GM18858 (cell line): ENCODE measurements at regions not wholly inside any gene's neighbourhood (a gene's known extent, or its start where the extent isn't known, plus 50 kb on each side); places are given as distances from the start of the nearest gene placed in this dataset.

ENCODE experiments used
- ATAC-seq: cut with Tn5 transposase; IDR thresholded peaks from one replicate; pipeline ENCODE4 v1.9.1; 2021; ENCODE audit not compliant: unreplicated experiment

DNA sequence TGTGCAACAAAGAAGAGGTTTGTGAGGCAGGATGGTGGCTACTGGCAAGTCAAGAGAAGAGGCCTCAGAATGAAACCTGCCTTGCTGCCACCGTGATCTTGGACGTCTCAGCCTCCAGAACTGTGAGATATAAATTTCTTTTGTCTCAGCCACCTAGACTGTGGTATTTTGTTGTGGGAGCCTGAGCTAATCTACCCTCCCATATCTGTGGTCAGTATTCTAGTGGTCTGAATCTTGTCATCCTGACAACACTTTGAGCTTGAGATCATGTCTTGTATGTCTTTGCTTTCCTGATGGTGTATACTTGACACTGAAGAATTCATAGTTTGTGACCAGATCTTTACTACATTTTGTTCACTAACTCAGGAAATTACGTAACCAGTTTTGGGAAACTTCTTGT lies 240.6 kb upstream of the GOLIM4 start:
- no peak for ATAC-seq

DNA sequence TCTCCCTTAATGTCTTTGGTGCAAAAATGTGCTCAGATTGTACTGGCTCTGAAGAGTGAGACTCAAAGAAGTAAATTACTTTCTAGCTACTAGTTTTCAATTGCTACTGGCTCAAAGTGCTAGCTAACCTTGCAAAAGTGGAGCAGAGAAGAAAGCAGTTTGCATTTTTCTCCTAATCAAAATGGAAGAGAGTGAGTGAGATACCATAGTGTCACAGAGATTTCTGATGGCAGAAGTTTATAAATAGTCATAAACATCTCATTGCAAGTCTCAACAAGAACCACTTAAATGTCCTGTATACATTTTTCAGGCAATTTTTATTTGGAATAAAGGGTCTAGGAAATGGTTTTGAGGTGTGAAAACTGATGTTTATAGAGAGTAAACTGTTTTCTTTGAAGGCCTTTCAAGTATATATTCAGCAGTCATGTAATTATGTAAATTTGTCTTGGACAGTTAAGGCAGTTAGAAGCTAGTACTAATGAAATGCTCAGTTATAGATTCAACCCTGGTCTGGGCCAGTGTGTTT lies 237.7 kb upstream of the GOLIM4 start:
- no peak for ATAC-seq

DNA sequence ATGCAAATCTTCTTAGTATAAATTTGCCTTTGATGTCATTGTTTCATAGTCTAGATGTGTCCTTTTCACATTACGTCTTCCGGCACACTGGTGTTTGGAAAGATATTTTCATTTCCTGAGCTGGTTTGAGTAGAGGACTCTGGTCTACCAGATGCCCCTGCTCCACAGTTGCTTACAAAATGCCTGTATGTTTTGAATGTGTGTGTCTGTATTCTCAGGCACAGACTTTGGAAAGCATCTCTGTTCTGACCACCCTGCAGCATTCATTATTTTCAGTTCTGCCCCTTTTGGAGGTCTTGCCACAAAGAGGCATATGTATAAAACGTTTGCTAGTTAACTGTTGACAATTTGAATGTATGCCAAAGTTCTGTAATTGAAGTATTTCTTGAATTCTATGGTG lies 236.0 kb upstream of the GOLIM4 start:
- no peak for ATAC-seq

DNA sequence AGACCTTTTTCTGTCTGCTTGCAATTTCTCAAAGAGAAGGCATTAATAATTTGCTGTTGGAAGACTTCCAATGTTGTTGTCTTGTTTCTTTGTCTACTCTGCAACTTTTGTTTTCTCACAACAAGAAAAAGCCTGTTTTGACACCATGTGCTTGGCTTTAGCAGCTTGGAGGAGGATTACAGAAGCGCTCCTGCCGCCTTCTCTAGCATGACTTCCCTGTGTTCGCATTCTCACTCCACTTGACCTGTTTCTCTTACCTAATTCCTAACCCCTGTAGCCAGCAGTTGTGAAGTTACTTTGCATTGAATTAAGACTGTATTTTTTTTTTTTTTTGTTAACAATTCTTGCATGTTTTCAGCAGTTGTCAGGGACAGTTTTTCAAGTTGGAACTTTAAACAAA lies 235.3 kb upstream of the GOLIM4 start:
- no peak for ATAC-seq

DNA sequence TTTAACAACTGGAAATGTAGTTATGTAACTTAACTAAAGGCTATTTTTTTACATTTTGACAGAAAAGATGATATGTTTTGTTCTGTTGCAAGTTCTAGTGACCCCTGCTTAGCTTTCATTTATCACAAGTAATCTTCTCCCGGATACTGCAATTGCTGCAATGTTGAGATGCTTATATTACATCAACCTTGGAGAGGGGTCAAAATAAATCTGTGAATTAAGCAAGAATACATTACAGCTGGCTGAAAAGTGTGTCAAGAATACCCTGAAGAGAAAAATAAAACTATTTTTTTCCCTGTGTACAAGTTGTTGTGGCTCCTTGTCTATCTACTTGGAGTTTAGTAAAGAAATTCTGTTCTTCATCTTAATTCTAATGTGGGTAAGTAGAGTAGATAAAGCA lies 232.1 kb upstream of the GOLIM4 start:
- no peak for ATAC-seq

DNA sequence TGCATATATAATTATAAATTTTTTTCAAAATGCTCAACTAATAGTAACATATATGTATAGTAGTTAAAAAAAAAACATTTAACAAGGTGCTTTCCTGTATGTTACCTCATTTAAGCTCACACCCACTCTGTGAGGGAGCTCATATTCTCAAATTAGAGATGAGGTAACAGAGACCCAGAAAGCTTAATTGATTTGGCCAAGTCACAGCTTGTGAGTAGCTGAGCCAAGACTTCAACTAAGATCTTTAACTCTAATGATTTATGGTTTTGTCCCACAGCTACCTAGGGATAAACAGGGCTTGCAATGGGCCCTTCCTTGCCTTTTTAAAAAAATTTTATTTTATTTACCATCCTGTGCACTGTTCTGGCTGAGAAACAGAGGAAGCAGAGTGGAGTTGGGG lies 230.0 kb upstream of the GOLIM4 start:
- ATAC-seq: no peak

DNA sequence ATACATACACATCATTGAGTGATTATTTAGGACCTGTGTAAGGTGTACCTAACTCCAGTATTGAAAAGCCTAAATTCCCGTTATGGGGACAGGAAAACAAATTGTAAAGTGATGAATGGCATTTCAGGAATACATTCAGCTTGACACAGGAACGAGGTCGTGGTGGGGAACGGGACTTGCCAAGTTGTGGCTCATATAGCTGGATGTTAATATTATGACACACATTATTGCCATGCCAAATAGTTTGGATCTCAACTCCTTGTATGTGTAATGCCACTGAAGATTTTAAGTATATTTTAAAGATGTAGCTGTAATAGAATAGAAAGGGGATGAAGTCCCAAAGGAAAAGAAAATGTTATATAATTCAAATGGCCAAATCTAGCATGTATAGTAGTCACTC lies 227.2 kb upstream of the GOLIM4 start:
- ATAC-seq: no peak

DNA sequence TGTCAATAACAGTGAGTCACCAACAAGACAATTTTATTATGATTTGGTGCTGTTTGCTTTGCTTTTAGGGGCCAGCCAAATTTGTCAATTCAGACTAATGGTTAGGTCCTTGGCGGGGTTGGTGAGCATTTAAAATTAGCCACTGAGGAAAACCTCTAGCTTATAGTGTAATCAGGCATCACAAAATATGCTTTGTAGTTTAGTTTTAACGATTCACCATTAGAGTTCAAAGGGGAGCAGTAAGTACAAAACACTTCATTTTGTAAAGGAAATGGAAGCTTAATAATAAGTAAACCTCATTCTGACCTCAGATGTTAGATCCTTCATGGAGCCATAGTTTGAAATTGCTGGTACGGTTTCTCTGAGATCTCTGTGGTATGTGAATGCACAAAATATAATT lies 218.4 kb upstream of the GOLIM4 start:
- ATAC-seq: no peak

DNA sequence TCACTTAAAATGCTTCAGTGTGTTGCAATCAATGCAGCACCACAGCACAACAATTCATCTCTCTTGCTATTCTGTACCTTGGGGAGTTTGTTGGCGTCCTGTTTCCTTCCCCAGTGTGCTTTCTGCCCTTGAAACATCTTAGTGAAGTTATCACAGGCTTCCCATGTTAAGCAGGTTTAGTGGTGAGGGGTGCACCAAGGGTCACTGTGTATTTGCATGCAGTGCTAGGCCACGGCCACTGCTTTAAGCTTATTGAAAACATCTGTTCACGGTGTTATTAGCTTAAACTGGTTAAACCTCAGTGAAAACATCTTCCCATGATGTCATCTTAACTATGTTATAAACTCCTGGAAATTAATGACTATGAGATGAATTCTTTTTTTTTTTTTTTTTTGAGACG lies 217.3 kb upstream of the GOLIM4 start:
- ATAC-seq: no peak

DNA sequence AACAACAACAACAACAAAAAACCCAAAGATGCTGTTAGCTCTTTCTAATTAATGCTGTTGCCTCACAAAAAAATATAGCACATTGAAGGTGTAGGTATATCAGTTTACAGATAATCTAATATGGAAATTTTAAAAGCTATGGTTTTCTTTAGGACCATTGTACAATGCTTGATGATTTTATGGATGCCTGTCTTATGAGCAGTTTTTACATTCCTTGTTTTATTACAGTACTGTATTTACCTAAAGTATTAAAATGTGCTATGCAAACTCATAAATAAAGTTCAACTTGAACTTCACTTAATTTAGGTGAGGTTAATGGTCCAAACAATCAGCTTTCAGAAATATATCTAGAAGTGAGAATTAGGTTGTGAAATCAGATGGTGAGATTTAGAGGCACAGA lies 212.2 kb upstream of the GOLIM4 start:
- ATAC-seq: no peak

DNA sequence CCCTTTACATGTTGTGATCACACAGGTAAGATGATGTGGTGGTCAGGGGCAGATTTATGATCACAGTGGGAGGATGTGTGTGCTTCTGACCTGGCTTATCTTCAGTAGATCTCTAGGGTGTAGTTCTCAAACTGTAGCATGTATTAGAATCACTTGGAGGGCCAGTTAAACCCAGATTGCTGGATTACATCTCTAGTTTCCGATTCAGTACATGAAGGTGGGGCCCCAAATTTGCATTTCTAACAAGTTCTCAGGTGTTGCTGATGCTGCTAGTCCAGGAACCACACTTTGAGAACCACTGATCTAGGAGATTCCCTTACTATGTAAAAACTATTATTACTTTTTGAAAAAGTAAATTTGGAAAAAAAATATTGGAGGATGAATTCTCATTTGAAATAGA lies 199.3 kb upstream of the GOLIM4 start:
- no peak for ATAC-seq

DNA sequence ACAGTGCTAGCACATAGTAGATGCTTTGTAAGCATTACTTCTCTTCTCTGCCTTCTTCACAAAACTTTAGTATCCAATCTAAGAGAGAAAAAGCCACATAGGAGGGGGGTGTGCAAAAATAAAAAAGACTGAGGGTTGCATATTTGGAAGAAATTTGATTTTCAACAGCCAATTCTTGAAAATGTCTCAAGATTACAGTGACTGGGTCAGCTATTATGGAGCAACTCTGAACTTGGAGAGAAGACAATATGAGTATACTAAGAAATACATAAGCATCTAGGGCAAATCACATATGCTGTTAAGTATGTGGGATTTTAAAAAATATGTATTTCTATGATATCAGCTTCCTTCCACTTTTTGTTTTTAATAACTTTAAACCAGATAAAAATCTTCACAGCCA lies 196.6 kb upstream of the GOLIM4 start:
- ATAC-seq: no peak

DNA sequence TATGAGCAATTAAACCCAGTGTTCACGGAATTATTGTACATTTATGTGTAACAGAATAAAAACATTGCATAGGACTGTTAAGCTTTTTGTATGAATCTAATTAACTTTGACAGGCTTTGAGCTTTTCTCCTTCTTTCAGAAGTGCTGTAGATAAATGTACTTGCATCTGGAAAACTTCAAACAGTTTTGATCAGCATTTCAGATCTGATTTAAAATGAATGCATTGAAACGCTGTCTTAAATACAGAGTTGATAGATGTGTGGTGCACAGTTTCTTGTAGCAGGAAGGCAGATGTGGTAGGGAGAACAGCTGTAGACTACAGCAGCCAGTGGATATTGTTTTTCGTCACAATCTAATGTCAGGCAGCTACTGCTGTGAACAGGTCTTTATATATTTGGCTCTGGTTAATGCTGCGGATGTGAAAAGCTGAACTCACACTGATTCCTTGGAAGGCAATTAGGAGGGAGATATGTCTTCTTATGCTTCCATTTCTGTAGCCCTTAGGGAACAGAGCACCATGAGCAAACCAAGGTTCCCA lies 193.8 kb upstream of the GOLIM4 start:
- ATAC-seq: no peak

DNA sequence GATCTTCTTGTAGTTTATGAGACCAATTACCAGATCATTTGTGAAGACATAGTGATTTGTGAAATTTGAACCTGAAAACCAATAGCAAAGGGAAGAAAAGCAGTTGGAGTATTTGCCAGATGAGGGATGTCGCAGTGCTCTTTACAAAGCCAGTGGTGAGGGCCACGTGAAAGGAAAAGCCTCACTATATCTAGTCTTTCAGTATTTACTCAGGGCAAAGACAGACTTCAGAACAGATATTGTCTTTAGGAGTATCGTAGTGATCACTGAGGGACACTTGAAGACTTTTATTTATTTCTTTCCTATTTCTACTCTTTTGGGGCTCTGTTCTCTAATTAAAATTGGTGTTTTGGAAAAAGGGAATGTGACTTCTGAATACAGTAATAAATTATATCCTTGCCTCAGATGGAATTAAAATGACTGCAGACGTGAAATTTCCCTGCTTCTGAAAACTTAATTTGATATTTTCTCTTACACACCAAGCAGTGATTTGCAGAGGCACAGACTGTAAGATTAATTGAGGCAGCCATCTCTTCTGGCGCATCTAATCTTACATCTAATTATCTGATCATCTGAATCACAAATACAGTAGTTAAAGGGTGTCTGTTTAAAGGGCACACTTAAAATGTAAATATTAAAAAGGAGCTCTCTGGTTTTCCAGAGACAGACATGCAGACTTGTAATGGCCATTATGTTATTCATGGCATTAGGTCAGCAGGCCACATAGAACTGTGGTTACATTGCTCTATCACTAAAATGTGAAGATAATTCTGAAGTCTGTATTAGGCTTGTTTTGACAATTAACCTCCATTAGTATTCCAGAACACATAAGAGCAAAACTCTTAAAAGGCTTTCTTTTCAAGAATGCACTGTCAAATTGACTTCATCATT lies 193.0 kb upstream of the GOLIM4 start:
- no peak for ATAC-seq

DNA sequence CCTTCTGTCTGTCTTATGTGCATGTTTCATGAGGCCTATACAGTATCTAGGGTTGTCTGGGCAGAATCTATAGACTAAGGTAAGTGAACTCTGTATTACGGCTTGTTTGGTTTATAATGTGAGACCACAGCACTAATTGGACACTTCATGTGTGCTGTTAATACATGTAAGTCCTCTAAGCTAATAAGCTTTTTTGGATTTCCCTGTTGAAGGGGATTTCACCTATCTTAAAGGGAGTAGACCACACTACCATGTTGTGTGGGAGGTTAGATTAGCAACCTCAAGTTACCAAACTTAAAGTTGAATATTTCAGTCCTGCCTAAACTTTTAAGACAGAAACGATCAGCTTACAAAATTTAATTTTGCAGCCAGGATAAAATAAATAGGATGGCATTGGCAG lies 189.8 kb upstream of the GOLIM4 start:
- ATAC-seq: peak; percentile 56

DNA sequence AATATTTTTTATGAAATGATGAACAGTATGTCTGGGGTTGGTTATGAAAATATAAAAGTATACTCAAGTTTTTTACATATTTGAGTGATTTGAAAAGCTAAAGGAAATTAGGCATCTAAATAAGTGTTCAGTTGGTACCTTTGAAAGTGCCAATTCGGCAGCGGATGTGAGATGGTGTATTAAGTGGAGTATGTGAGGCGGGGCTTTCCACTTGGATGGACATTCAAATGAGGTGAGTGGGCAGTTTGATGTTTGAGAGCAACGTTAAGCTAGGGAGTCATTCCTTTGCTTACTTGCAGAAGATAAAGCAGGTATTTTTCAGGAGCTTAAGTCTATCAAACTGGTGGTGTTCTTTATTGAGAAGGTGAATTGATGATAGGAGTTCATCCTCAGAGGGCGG lies 189.0 kb upstream of the GOLIM4 start:
- no peak for ATAC-seq

DNA sequence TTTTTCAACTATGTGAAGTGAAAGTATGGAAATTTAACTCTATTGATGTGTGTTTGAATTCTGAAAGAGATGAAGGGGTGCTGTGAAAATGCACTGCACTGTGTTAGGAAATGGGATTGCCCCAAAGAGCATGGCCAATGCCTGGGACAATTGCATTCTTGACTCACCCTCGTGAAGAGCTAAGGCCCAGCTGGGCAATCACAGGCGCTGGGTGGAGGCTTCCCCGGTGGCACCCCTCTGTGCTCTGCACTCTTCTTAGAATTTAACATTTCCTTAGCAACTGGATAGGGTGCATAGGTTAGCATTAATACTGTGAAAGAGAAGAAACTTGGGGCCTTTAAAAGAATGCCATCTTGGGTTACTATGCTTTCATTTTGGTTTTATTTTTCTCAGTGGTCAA lies 179.9 kb upstream of the GOLIM4 start:
- ATAC-seq: no peak

DNA sequence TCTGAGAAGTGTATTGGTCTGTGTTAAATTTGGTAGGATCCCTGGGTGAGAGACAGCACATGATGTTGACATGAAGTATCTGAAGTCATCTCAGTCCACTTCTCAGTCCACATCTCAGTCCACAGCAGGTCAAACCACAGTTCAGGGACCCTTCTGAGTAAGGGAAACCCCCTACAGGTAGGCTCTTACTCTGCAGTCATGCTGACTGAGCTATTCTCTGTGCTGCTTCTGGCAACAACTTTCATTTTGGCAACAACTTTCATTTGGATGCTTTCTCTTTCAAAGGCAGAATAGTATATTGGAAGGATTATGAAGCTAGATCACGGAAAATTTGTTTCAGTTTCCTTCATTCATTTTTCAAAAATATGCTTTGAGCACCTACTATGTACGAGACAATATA lies 178.2 kb upstream of the GOLIM4 start:
- ATAC-seq: peak; percentile 86

DNA sequence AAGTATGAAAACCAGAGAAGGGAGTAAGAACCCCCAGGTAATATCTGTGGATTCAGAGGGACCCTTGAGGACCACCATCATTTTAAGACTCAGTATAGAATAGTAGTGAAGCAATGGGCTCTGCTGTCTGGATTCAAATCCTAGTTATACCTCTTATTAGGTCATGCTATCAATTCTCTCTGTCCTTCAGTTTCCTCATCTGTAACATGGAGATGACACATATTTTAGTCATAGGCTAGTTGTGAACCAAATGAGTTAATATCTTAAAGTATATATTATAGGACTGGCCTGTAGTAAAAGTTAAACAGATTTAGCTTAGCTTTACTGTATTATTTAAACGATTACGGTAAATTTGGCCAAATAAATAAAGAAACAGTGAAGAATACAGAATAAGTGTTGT lies 177.3 kb upstream of the GOLIM4 start:
- ATAC-seq: no peak

DNA sequence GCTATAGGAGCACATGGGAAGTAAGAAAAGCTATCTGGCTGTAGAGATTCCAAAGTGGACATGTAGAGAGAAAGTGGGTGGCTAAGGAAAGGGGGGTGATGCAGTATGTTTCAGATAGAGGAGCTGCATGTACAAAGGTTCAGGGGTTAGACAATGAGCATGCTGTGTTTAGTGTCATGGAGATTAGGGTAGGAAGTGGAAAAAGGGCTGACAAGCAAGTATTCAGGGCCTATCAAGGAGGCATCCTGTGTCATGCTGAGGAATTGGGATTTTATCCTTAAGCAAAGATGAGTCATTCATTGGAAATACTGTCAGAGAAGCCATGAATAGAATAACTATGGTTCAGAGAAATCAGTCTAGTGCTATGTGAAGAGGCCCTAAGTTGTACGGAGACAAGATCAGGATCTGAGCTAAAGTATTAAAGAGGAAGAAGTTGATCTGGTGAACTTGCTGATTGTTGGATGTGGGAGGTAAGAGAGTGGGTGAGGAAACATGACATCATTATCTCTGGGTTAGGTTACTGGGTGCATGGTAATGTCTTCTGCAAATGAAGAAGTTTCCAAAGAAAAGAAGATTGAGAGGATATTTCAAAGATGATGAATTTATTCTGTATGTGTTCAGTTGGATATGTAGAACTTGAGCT lies 176.7 kb upstream of the GOLIM4 start:
- ATAC-seq: no peak

DNA sequence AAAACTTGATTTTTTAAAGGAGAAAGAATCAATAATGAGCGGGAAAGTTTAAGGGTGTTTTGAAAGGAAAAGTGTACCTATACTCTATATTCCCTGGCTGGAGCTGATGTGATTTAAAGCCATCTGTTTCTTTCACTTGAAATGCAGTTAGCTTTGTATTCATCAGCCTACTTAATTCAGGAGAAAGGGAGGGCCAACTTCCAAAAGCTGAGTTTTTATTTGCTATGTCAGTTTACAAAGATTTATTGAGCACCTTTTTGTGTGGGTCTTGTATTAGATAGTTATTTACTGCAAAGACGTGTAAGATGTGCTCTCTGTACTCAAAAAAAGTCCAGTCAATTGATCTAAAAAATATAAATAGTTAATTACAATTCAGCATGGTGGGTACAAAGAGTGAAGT lies 176.2 kb upstream of the GOLIM4 start:
- no peak for ATAC-seq

DNA sequence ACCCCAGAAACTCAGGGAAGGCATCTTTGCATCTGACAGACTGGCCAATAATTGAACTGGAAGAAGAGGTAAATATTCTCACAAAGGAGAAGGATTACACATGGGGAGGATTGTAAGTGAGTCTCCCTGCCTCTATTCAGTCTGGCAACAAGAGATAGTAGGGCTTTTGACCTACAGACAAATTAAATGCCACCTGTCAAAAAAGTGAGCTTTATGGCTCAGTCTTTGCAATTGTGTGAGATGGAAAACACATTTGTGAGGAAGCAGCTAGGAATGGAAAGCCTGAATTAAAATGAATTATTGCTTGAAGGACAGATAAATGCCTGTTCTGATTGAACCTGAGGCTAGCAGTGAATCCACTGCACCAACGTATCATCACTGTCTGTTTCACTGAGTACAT lies 173.3 kb upstream of the GOLIM4 start:
- no peak for ATAC-seq
